Right lung (tissue), 2 donors: ENCODE measurements at regions not wholly inside any gene's neighbourhood (a gene's known extent, or its start where the extent isn't known, plus 50 kb on each side); places are given as distances from the start of the nearest gene placed in this dataset.
A peak's percentile ranks its signal among the peaks of the same experiment; 100 is the strongest.

Experiments
- DNase-seq, 2 donors: peaks; one replicate each; pipeline ENCODE4 v3.0.0-alpha.2; 2013

GRCh38 chr11:42593441-42593840 is 718.4 kb upstream of the API5 start:
- no peak for DNase-seq

- no peak for DNase-seq
Measured at GRCh38 chr11:42595876-42596275, 715.9 kb upstream of the API5 start.

- DNase-seq = no peak
Measured at GRCh38 chr11:42596576-42597145, 715.1 kb upstream of the API5 start.

GRCh38 chr11:42598341-42598740 is 713.5 kb upstream of the API5 start:
- DNase-seq = no peak

DNA sequence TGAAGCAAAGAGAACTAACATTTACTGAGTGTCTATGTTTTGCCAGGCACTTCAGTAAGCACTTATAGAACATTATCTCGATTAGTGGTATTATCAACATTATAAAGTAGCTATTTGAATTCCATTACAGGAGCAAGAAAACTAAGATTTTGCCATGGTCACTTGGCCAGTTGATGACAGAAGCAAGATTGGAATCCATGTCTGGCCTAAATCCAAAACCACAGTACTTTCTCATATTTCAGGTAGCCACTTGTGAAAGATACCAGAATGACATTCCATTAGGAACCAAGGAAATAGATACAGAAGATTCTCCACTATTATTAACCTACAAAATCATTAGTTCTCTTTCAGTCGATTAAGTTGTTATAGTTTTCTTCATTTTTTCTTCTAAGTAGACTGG is 691.0 kb upstream of the API5 start:
- DNase-seq = no peak

DNA sequence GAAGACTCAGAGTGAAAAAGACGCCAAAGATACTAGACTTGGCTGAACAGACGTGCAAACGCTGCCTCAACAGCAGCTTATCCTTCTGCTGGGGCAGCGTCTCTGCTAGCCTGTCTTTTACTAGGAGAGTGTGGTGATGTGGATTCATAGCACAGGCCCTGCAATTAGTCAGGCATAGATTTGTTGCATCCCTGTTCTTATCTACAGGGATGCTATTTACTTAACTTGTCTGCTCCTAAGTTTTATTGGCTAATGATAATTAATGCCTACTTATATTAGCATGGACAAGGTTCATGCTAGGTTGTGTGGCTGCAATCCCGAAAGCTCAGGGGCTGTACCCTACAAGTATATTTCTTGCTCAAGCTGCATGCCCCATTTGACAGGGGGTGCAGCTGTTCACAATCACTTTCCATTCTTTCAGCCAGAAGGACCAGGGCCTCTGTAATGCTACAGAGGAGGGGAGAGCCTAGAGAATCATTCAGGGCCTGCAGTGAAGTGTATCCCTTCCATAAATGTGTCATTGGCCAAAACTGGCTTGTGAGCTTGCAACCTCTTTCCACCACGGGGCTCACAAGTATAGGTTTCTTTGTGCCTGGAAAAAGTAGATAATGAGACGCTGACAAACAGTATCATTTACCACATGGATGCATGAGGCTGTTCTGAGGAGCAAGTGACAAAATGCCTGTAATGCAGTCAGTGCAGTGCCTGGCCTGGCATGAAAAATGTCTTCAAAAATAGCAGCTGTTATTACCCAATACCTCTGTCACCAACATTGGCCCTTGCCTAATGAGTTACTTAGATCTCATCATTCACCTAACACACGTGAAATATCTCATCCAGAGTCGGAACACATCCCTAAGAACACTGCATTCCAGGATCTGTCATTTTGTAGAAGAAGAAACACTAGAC is 685.8 kb upstream of the API5 start:
- DNase-seq = no peak

DNA sequence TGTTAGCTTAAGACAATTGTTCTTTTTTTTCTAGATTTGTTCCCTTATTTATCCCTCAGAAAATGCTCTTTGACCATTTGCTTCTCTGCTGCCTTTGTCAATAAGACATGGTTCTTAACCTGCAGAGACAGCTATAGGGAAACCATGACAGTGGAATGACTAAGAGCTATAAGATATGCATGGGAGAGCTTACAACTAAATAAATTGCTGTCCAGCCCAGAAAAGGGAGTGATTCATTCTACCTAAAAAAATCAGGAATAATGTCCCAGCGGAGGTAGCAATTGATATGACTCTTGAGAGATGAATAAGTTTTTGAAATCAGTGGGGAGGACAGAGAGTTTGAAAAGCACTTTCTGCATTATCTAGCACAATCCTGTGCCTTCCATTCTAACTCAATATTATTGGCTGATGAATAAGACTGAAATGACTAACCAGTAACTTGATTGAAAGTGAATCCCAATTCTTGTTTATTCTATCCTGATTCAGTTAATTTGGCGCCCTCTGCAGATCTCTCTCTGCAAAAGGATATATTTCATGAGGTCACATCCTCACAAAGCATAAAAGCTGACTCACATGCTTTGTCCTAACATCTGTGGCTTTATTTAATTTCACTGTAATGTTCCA is 680.5 kb upstream of the API5 start:
- peak; percentile 2 to 4 for DNase-seq

- no peak for DNase-seq
Measured at GRCh38 chr11:42646959-42647358, 664.8 kb upstream of the API5 start.

DNA sequence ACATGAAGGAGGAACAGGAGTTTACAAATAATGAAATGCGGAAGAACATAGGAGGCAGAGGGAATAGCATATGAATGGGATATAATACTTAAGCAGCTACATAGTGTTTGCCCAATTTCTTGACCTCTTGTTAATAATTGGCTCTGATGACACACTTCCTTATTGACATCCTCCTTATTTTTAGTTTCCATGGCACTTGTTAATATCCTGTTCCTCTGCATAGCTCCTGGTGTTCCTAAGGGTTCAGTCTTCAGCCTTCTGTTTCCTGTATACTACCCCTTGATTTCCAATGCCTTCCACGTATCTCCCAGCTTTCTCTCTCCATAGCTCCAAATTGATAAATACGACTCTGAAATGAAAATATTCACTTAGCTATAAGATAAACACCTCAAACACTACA is 663.8 kb upstream of the API5 start:
- peak in 1 of 2 donors; percentile 2 for DNase-seq

DNA sequence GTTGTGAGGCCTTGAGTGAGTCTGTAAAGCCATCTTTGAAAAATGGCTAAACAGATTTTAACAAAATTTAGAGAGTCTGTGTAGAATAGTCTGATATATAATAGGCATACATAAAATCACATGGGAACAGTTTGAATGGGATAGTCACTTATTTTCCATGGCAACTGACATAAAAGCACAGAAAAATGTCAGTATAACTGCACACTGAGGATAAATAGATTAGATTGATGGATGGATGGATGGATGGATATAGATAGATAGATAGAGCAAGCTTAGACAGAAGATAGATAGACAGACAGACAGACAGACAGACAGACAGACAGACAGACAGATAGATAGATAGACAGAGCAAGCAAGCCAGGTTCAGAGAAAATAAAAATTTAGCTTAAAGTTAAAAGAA is 660.2 kb upstream of the API5 start:
- no peak for DNase-seq

DNA sequence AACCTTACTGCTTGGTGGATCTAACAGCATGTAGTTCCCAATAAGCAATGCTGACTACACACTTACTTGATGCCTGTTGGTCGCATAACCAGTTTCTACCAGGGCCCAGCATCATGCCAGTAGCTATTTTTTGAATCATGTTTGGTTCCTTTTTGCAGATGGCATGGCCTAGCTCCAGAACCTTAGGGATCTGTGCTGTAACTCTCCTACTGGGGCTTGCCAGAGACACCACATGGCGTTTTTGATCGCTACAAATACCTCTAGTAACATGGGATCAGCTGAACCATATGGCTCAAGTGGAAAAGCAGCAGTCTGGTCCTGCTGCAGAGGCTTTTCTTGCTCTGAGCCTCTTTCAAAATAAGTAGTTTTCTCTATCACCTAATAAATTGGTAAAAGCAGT is 654.6 kb upstream of the API5 start:
- no peak for DNase-seq

- no peak for DNase-seq
Measured at GRCh38 chr11:42661942-42662341, 649.9 kb upstream of the API5 start.

- DNase-seq = no peak
Measured at GRCh38 chr11:42669248-42669976, 642.4 kb upstream of the API5 start.

DNA sequence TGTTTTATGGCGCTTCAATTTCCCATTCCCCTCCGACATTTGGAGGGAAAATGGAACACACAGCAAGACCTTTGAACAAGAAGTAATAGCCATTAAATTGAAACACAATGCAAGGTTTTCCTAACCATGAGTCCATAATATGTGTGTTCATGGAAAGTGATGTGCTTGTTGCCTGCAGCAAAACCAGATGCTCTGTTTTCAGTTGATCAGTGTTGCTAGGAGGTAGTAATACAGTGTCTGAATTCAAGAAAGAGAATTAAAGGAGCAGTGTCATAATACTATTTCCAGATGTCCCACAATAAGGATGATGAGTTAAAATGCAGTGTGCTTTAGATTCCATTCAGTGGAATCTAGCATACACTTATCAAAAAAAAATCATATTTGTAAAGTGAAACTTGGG is 637.4 kb upstream of the API5 start:
- DNase-seq = no peak

GRCh38 chr11:42707541-42707940 is 604.3 kb upstream of the API5 start:
- no peak for DNase-seq

DNA sequence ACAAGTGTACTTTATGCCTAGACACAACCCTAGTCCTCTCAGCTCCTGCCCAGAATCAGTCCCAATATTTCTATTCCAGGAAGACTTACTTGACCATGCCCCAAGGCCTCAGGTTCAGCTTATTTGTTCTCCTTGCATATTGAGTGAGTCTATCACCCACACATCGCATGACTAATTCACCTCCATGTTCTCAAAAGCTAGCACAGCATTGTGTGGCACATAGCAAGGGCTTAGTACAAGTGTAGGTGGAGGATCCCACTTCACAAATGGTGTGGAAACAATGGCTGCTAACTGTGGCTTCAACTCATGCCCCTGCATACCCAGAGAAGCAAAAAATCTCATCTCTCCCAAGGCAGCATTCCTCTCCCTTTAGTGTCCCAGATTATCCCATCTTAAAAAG is 602.6 kb upstream of the API5 start:
- no peak for DNase-seq

GRCh38 chr11:42713279-42713678 is 598.5 kb upstream of the API5 start:
- DNase-seq = no peak

DNA sequence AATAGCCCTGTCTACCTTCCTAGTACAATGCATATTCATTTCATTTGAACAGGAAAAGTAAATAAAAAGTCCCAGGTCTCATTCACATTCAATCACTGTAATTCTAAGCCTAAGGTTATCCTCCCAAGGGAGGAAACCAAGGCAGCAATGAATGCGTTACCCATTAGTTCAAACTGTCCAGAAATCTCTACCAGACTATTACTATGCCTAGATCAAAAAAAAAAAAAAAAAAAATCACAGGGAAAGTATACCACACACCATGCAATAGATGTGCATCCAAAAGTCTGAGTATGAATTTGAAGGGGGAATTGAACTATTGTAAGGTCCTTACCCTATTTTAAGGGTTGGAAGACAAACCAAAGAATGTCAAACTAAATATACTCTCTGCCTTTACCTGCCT is 598.0 kb upstream of the API5 start:
- DNase-seq = no peak

DNA sequence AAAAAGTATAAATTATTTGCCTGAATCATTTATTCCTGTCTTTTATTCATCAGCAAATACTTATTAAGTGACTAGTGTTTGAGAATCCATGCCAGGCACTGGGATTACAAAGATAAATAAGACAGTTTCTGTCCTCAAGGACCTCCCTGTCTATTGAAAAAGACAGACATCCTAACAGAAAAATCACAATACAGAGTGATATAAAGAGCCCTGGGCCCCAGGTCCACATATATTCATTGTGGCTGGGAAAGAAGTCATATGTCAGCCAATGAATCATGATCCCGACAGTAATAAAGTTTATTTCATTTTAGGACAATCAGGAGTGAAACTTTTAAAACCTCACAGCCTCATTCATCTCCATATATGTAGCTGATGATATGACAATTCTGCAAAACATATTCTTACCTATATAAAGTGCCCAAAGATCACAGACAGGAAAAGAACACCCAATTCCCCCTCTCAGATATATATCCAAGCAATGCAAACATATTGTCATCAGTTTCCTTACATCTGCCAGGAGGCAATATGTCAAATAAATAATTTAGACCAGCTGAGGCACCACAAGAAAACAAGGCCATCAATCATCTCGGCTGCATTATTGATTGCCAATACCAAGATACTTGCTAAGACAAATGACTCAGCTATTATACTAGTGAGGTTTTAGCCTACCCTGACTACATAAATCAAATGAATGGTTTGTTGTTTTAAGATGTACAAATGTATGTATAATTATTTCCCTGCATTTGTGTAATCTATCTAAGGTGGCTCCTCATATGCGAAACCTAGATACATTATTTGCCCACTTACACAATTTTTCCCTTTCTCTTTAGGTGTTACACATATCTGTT is 590.9 kb upstream of the API5 start:
- DNase-seq = no peak

DNA sequence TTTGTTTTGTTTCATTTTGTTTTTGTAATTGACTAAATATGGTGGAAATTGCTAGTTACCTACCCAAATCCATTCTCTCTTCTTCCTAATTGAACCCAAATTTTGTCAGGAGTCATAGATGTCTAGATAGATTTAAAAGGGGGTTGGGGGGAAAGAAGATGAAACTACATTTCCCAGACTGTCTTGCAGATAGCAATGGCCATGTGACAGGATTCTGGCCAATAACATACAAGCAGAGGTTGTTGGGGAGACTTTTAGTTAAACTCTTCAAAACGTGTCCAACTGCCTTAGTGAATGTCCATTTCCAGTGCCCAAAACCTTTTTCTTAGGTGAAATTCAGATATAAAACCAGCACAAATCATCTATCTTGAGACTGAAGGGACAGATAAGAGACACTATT is 583.9 kb upstream of the API5 start:
- no peak for DNase-seq

DNA sequence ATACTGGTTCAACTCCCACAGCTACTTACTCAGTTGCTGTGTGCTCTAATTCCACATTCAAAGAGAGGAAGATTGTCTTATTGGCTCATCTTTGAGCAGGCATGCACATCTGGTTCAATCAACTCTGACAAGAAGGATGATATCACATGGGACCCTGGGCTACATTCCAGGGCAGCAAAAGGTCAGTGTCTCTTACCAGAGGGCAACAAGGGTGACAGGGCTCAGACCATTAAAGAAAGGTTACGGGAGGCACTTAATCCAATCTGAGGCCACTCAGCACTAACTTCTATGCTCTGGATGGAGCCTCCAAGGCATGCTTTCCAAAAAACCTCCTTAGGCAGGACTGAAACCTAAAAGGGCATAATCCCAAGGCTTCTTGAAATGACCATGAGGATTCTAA is 549.4 kb upstream of the API5 start:
- no peak for DNase-seq

GRCh38 chr11:42764936-42765335 is 546.9 kb upstream of the API5 start:
- DNase-seq = no peak
